ENCODE measurements at regions not wholly inside any gene's neighbourhood (a gene's known extent, or its start where the extent isn't known, plus 50 kb on each side); places are given as distances from the start of the nearest gene placed in this dataset.

GRCh38 chr13:69279213-69279612, 828.4 kb upstream of the ATXN8OS start:
- intact Hi-C loops (cut with micrococcal nuclease; ENCODE audit: unreplicated experiment) (no loop called here), in situ Hi-C loops (cut with HindIII; ENCODE audit: low pct_unique_long_range_greater_than_20kb, low sequenced_read_pairs) (no loop called here)
- BruUV-seq (replicated peaks) = no TSS peak
- Histone ChIP-seq H3K27ac (ENCODE audit: low read length) (no peak overlapping the region), H3K9me3 (ENCODE audit: control insufficient read depth, insufficient read depth, low read depth, low read length) (no peaks in the 10 kb centered on the region), H3K27me3 (ENCODE audit: control insufficient read depth, insufficient read depth, low read length) (no peaks in the 10 kb centered on the region), H3K36me3 (ENCODE audit: control insufficient read depth, insufficient read depth, low read length) (no peaks in the 10 kb centered on the region), H3K4me1 (ENCODE audit: control insufficient read depth, insufficient read depth, low read length) (no peaks in the 10 kb centered on the region), H3K4me3 (ENCODE audit: low read depth in 2 of 2, low read length in 2 of 2) (no peak overlapping the region)
- CTCF ChIA-PET = no interaction called here
- no peak for TF ChIP-seq CTCF (IDR thresholded peaks at IDR 0.05)
- no peak for TF ChIP-seq SIN3A (IDR thresholded peaks at IDR 0.05; ENCODE audit: borderline replicate concordance, insufficient read depth, low read depth, low read length)
- TF ChIP-seq POLR2AphosphoS5 (IDR thresholded peaks at IDR 0.05; ENCODE audit: low read depth, low read length) = no peak
- no peak for TF ChIP-seq REST (IDR thresholded peaks at IDR 0.05; ENCODE audit: insufficient read depth in 1 of 2, low read depth in 2 of 2, low read length in 1 of 2)
- no peak for TF ChIP-seq TCF7L2 (IDR thresholded peaks at IDR 0.05; ENCODE audit: low read depth, low read length)
- POLR2A ChIA-PET = no interaction called here
- DNase-seq (ENCODE audit: low read depth, low spot score) = no peak
- no peak for ATAC-seq

GRCh38 chr13:69274231-69274630, 833.4 kb upstream of the ATXN8OS start:
- CTCF ChIA-PET = no interaction called here
- ATAC-seq (no peak), DNase-seq (ENCODE audit: low read depth, low spot score) (no peak)
- POLR2A ChIA-PET = no interaction called here
- intact Hi-C loops (cut with micrococcal nuclease; ENCODE audit: unreplicated experiment) = no loop called here
- BruUV-seq (replicated peaks) = no TSS peak
- Histone ChIP-seq H3K4me1 (ENCODE audit: control insufficient read depth, insufficient read depth, low read length) (no peaks in the 10 kb centered on the region), H3K4me3 (ENCODE audit: low read depth in 2 of 2, low read length in 2 of 2) (no peak overlapping the region), H3K27me3 (ENCODE audit: control insufficient read depth, insufficient read depth, low read length) (no peaks in the 10 kb centered on the region), H3K27ac (ENCODE audit: low read length) (no peak overlapping the region), H3K36me3 (ENCODE audit: control insufficient read depth, insufficient read depth, low read length) (no peaks in the 10 kb centered on the region), H3K9me3 (ENCODE audit: control insufficient read depth, insufficient read depth, low read depth, low read length) (no peaks in the 10 kb centered on the region)
- in situ Hi-C loops (cut with HindIII; ENCODE audit: low pct_unique_long_range_greater_than_20kb, low sequenced_read_pairs) = no loop called here
- TF ChIP-seq TCF7L2 (IDR thresholded peaks at IDR 0.05; ENCODE audit: low read depth, low read length) (no peak), POLR2AphosphoS5 (IDR thresholded peaks at IDR 0.05; ENCODE audit: low read depth, low read length) (no peak), SIN3A (IDR thresholded peaks at IDR 0.05; ENCODE audit: borderline replicate concordance, insufficient read depth, low read depth, low read length) (no peak), CTCF (IDR thresholded peaks at IDR 0.05) (no peak), REST (IDR thresholded peaks at IDR 0.05; ENCODE audit: insufficient read depth in 1 of 2, low read depth in 2 of 2, low read length in 1 of 2) (no peak)
